Keratinocyte (primary cell): ENCODE measurements at regions not wholly inside any gene's neighbourhood (a gene's known extent, or its start where the extent isn't known, plus 50 kb on each side); places are given as distances from the start of the nearest gene placed in this dataset.
A peak's percentile ranks its signal among the peaks of the same experiment; 100 is the strongest.
"Not testable (repeated sequence)": the region's sequence is repeated elsewhere in the genome, so short reads cannot be mapped to it uniquely, and the experiment has no call there.

Experiments used
- DNase-seq: peaks from one replicate; pipeline ENCODE4 v3.0.0-alpha.2; 2011; ENCODE audit warnings: low read depth, missing footprints, low spot score
- FAIRE-seq: peaks from 2 replicates; lab custom pipeline; 2011; peaks lifted over from hg19 to GRCh38; lab: Jason Lieb, UNC
- H2AFZ ChIP-seq: 2 replicates; pipeline ENCODE4 v1.6.0; 2012; ENCODE audit warnings: low read length, control low read depth, inconsistent platforms; ENCODE audit not compliant: control insufficient read depth
- H3K27ac ChIP-seq: 2 replicates; pipeline ENCODE4 v1.5.1; 2011; ENCODE audit warnings: low read length; ENCODE audit not compliant: control insufficient read depth, insufficient read depth
- H3K27me3 ChIP-seq: 3 replicates; pipeline ENCODE4 v1.6.0; 2011; ENCODE audit warnings: low read length; ENCODE audit not compliant: control insufficient read depth, insufficient read depth; ENCODE audit errors: extremely low read depth
- H3K36me3 ChIP-seq, 2 experiments: 2 replicates in 1 of 2; 3 replicates in 1 of 2; pipeline ENCODE4 v1.5.1; 2011; ENCODE audit warnings: low read length in 2 of 2, mild to moderate bottlenecking in 1 of 2; ENCODE audit not compliant: control insufficient read depth in 2 of 2, insufficient read depth in 2 of 2; ENCODE audit errors: extremely low read depth in 1 of 2
- H3K4me1 ChIP-seq: 3 replicates; pipeline ENCODE4 v1.5.1; 2011; ENCODE audit warnings: low read length; ENCODE audit not compliant: control insufficient read depth, insufficient read depth; ENCODE audit errors: extremely low read depth
- H3K4me2 ChIP-seq: 3 replicates; pipeline ENCODE4 v1.6.0; 2011; ENCODE audit warnings: low read depth, low read length; ENCODE audit not compliant: control insufficient read depth, insufficient read depth; ENCODE audit errors: extremely low read depth
- H3K4me3 ChIP-seq, 3 experiments: fragments of 200-600 bp in 1 of 3; sonication (generic) in 1 of 3; 2 replicates in 2 of 3; 3 replicates in 1 of 3; pipeline ENCODE4 v1.5.1; 2011 to 2016; ENCODE audit warnings: low read length in 3 of 3, mild to moderate bottlenecking in 3 of 3, control low read depth in 2 of 3, inconsistent platforms in 1 of 3, low read depth in 1 of 3, mixed read lengths in 1 of 3, mixed run types in 1 of 3, moderate library complexity in 1 of 3; ENCODE audit not compliant: control insufficient read depth in 2 of 3, insufficient read depth in 2 of 3; ENCODE audit errors: extremely low read depth in 1 of 3
- H3K79me2 ChIP-seq: 2 replicates; pipeline ENCODE4 v1.6.0; 2012; ENCODE audit warnings: low read length; ENCODE audit not compliant: control insufficient read depth, insufficient read depth
- H3K9ac ChIP-seq: 3 replicates; pipeline ENCODE4 v1.6.0; 2011; ENCODE audit warnings: low read length; ENCODE audit not compliant: control insufficient read depth, insufficient read depth; ENCODE audit errors: extremely low read depth
- H3K9me1 ChIP-seq: 3 replicates; pipeline ENCODE4 v1.6.0; 2011; ENCODE audit warnings: low read length; ENCODE audit not compliant: control insufficient read depth, insufficient read depth; ENCODE audit errors: extremely low read depth
- H3K9me3 ChIP-seq: 2 replicates; pipeline ENCODE4 v1.5.1; 2012; ENCODE audit warnings: low read depth, low read length; ENCODE audit not compliant: control insufficient read depth
- H4K20me1 ChIP-seq: 3 replicates; pipeline ENCODE4 v1.6.0; 2011; ENCODE audit warnings: low read length; ENCODE audit not compliant: control insufficient read depth, insufficient read depth; ENCODE audit errors: extremely low read depth
- EZH2 ChIP-seq: IDR thresholded peaks from one replicate; pipeline ENCODE4 v1.6.1; 2012; ENCODE audit warnings: inconsistent platforms, mild to moderate bottlenecking, low read length, moderate library complexity
- dilution Hi-C: fragments of 300-500 bp; cut with MboI; formaldehyde crosslinking; loops from one replicate; pipeline ENCODE4 v1.7.0; 2020; ENCODE audit warnings: low sequenced_read_pairs; ENCODE audit not compliant: extremely low pct_ligation_motif_present
- TF ChIP-seq, protein P1 (sequence below), 3 experiments: IDR thresholded peaks in 1 of 3; conservative IDR thresholded peaks in 1 of 3; optimal IDR thresholded peaks in 1 of 3; 2 replicates in 2 of 3; 3 replicates in 1 of 3; pipeline versions ENCODE3 to v1.5.1; 2011; ENCODE audit warnings: low read length in 3 of 3, mild to moderate bottlenecking in 3 of 3, moderate library complexity in 2 of 3, control low read depth in 1 of 3, inconsistent platforms in 1 of 3; ENCODE audit not compliant: insufficient read depth in 2 of 3; ENCODE audit errors: extremely low read depth in 1 of 3

DNA sequence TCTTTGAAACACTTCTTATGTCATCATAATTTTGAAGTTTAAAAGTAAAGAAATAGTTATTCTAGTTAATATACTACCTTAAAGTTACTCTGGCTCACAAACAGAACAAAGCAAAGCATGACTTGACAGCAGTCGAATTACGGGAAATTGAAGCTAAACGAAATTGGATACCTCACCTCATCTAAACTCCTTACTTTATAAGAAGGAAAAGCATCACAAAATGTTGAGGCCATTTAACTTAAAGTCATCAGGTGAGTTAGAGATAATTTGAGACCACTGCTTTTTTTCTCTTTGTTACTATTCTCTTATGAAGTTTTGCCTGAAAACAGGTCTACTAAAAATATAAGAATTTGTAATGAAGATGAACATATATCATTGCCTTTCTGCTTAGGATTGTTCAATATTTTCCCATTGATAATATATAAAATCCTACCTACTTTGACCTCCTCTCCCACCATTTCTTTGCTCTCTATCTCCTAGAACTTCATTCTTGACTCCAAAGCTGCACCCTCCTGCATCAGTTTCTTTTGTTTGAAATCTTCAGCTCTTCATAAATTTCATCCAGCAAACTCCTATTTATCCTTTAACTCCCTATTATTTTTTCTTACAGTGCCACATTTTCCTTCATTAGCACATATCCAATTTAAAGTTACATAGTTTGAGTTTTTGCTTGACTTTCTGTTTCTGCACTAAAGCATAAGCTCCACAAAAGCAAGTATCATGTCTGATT is 510.7 kb upstream of the ZNF337 start:
- H3K9ac ChIP-seq = no peak overlapping the region
- no peaks in the 10 kb centered on the region for H3K36me3 ChIP-seq
- peak overlapping the region; percentile 5 for H3K4me2 ChIP-seq
- H3K27me3 ChIP-seq = peaks cover 24% of the 10 kb centered on the region
- no peaks in the 10 kb centered on the region for H3K79me2 ChIP-seq
- no peaks in the 10 kb centered on the region for H3K4me1 ChIP-seq
- no peaks in the 10 kb centered on the region for H4K20me1 ChIP-seq
- FAIRE-seq (no peak), DNase-seq (no peak)
- H3K9me1 ChIP-seq = no peaks in the 10 kb centered on the region
- H3K4me3 ChIP-seq = no peak overlapping the region
- no peak overlapping the region for H3K27ac ChIP-seq
- no peak overlapping the region for H2AFZ ChIP-seq
- TF ChIP-seq, protein P1, sequence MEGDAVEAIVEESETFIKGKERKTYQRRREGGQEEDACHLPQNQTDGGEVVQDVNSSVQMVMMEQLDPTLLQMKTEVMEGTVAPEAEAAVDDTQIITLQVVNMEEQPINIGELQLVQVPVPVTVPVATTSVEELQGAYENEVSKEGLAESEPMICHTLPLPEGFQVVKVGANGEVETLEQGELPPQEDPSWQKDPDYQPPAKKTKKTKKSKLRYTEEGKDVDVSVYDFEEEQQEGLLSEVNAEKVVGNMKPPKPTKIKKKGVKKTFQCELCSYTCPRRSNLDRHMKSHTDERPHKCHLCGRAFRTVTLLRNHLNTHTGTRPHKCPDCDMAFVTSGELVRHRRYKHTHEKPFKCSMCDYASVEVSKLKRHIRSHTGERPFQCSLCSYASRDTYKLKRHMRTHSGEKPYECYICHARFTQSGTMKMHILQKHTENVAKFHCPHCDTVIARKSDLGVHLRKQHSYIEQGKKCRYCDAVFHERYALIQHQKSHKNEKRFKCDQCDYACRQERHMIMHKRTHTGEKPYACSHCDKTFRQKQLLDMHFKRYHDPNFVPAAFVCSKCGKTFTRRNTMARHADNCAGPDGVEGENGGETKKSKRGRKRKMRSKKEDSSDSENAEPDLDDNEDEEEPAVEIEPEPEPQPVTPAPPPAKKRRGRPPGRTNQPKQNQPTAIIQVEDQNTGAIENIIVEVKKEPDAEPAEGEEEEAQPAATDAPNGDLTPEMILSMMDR (optimal IDR thresholded peaks at IDR 0.05 in 1 of 3, IDR thresholded peaks at IDR 0.05 in 1 of 3, conservative IDR thresholded peaks at IDR 0.05 in 1 of 3; ENCODE audit: extremely low read depth in 1 of 3, insufficient read depth in 2 of 3, low read length in 3 of 3) = no peak
- peak; percentile 56 for TF ChIP-seq EZH2
- no peaks in the 10 kb centered on the region for H3K9me3 ChIP-seq
- dilution Hi-C loops = no loop called here

DNA sequence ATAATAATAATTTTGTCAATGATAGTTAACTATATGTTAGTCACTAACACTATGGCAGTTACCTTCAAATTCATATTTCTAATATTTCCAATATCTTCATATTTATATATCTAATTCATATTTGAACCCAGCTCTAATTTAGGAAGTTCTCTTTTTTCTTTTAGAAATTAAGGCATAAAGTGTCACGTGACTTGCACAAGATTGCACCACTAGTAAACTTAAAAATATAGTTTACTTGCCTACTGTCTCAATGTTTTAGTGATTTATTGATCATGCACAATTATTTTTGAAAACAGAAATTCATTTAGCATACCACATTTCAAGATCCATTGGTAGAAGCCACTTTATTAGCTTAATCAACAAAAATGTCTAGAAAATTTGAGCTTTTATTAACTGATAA is 508.7 kb upstream of the ZNF337 start:
- dilution Hi-C loops = no loop called here
- H3K9me1 ChIP-seq = no peaks in the 10 kb centered on the region
- TF ChIP-seq, protein P1 (optimal IDR thresholded peaks at IDR 0.05 in 1 of 3, IDR thresholded peaks at IDR 0.05 in 1 of 3, conservative IDR thresholded peaks at IDR 0.05 in 1 of 3; ENCODE audit: extremely low read depth in 1 of 3, insufficient read depth in 2 of 3, low read length in 3 of 3) = no peak
- no peak for TF ChIP-seq EZH2
- H3K4me2 ChIP-seq = no peak overlapping the region
- no peaks in the 10 kb centered on the region for H3K79me2 ChIP-seq
- no peaks in the 10 kb centered on the region for H3K36me3 ChIP-seq
- FAIRE-seq (no peak), DNase-seq (no peak)
- H3K9me3 ChIP-seq = no peaks in the 10 kb centered on the region
- no peak overlapping the region for H2AFZ ChIP-seq
- H3K4me1 ChIP-seq = no peaks in the 10 kb centered on the region
- H3K9ac ChIP-seq = no peak overlapping the region
- H3K4me3 ChIP-seq = no peak overlapping the region
- no peaks in the 10 kb centered on the region for H4K20me1 ChIP-seq
- peaks cover 24% of the 10 kb centered on the region for H3K27me3 ChIP-seq
- H3K27ac ChIP-seq = no peak overlapping the region

DNA sequence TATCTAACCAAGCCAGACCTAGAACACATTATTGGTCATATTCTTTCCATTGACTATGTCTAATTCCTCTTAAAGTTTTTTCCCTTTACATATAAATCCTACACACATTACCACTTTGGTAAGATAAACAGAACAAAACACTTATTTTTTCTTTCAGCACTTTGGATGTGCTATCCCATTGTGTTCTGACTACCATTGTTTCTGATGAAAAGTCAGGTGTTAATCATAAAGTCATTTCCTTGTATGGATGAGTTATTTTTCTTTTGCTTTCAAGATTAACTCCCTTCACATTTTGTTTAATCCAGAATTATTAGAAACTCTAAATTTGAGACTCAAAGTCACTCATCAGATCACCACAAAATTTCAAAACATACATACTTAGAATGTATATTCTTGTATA is 504.4 kb upstream of the ZNF337 start:
- H3K27me3 ChIP-seq, dilution Hi-C loops, H3K79me2 ChIP-seq, H3K27ac ChIP-seq, FAIRE-seq, H3K36me3 ChIP-seq, H3K4me2 ChIP-seq, H3K9me1 ChIP-seq, H3K4me1 ChIP-seq, DNase-seq, H3K9me3 ChIP-seq, H4K20me1 ChIP-seq, H3K9ac ChIP-seq, H2AFZ ChIP-seq, H3K4me3 ChIP-seq: not testable (repeated sequence)

DNA sequence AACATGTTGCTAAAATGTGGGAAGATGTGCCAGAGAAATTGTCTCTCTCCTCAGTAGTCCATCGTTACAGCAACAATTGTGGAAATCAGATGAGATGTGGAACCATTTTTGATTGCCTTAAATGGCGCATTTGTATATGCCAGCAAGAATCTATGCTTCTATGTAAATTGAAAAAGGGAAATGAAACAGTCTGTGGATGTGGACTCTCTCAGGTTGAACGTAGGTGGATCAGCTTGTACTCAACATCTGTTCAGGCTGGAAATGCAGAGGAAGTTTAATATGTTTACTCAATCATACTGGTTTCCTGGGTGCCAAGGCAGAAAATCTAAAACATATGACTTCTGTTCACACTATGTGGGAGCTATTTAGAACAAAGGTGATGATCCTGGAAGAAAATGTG is 490.7 kb upstream of the ZNF337 start:
- H3K36me3 ChIP-seq, H3K27me3 ChIP-seq, H3K4me2 ChIP-seq, DNase-seq, H3K9ac ChIP-seq, H3K4me1 ChIP-seq, H3K9me1 ChIP-seq, H3K9me3 ChIP-seq, H2AFZ ChIP-seq, H4K20me1 ChIP-seq, H3K4me3 ChIP-seq, H3K79me2 ChIP-seq, dilution Hi-C loops, H3K27ac ChIP-seq: not testable (repeated sequence)
- FAIRE-seq = peak; percentile 29
